Thymus (tissue), 11 donors: ENCODE measurements at regions not wholly inside any gene's neighbourhood (a gene's known extent, or its start where the extent isn't known, plus 50 kb on each side); places are given as distances from the start of the nearest gene placed in this dataset.

Source experiments
- DNase-seq, 9 donors: peaks; one replicate each; pipeline ENCODE4 v3.0.0-alpha.2; 2013; ENCODE audit warnings: low spot score in 9 of 9, low read depth in 6 of 9, missing footprints in 1 of 9
- H3K27ac ChIP-seq, 2 donors: one replicate each; pipeline ENCODE4 v1.5.1; 2013; ENCODE audit warnings: control low read depth in 1 of 2, low read depth in 1 of 2, low read length in 1 of 2, mild to moderate bottlenecking in 1 of 2, moderate library complexity in 1 of 2
- H3K27me3 ChIP-seq, 2 donors: one replicate each; pipeline ENCODE4 v1.5.1; 2013; ENCODE audit warnings: low read length in 1 of 2; ENCODE audit not compliant: control insufficient read depth in 2 of 2, insufficient read depth in 1 of 2
- H3K36me3 ChIP-seq, 2 donors: one replicate each; pipeline ENCODE4 v1.5.1; 2013; ENCODE audit warnings: low read length in 1 of 2, mild to moderate bottlenecking in 1 of 2, moderate library complexity in 1 of 2; ENCODE audit not compliant: control insufficient read depth in 2 of 2, insufficient read depth in 2 of 2
- H3K4me1 ChIP-seq, 2 donors: one replicate each; pipeline ENCODE4 v1.5.1; 2013; ENCODE audit warnings: low read length in 2 of 2; ENCODE audit not compliant: control insufficient read depth in 2 of 2, insufficient read depth in 2 of 2
- H3K4me3 ChIP-seq, 2 donors: one replicate each; pipeline ENCODE4 v1.5.1; 2013; ENCODE audit warnings: low read length in 2 of 2, control low read depth in 1 of 2, mild to moderate bottlenecking in 1 of 2
- H3K9me3 ChIP-seq, 2 donors: one replicate each; pipeline ENCODE4 v1.5.1; 2013; ENCODE audit warnings: low read length in 1 of 2, mild to moderate bottlenecking in 1 of 2; ENCODE audit not compliant: control insufficient read depth in 2 of 2, insufficient read depth in 1 of 2
- WGBS: extraction: QIAGEN DNeasy Blood & Tissue Kit; methylation state at CpG from one replicate; pipeline ENCODE4 v1.1.7; 2013; 5-methylcytosine and 5-hydroxymethylcytosine counted together
- donor health status: healthy.

GRCh38 chr12:24696800-24697199 is 252.1 kb downstream of the BCAT1 start:
- Histone ChIP-seq H3K36me3 (no peaks in the 10 kb centered on the region), H3K9me3 (no peaks in the 10 kb centered on the region), H3K4me1 (no peaks in the 10 kb centered on the region), H3K27ac (no peak overlapping the region), H3K27me3 (no peaks in the 10 kb centered on the region), H3K4me3 (no peak overlapping the region)
- 97% methylated on average over 6 of the region's 6 CpGs for WGBS
- no peak for DNase-seq

DNA sequence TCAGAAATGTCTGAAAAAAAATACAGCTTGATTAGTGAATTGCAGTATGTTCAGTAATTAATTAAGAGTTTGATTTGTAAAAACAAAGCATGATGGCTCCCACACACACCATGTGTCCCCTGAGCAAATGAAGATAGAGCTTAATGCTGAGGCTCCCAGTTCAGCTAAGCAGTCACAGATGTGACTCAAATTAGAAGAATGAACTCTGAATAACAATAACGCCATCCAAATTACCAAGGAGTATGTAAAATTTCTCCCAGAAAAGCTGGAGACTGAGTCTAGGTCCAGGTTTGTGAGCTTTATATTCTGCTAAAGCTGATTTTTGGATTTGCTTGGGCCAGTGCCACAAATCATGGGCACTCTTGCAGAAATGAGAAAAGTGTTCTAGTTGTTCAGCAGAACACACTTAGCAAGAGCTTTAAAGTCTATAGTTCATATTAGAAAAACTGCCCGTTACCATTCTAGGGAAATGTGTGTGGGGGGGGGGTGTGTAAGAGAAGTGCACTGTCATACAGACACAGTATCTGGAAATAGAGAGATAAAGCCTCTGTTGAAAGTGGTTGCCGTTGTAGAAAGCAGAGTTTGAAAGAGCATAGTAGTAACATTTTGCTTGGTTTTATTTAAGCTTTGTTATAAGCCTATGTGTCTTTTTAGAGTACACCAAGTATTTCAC is 253.1 kb downstream of the BCAT1 start:
- Histone ChIP-seq H3K36me3 (no peaks in the 10 kb centered on the region), H3K4me3 (no peak overlapping the region), H3K27ac (no peak overlapping the region), H3K9me3 (no peaks in the 10 kb centered on the region), H3K27me3 (no peaks in the 10 kb centered on the region), H3K4me1 (no peaks in the 10 kb centered on the region)
- DNase-seq = no peak
- WGBS = 83% methylated on average over 3 of the region's 3 CpGs

DNA sequence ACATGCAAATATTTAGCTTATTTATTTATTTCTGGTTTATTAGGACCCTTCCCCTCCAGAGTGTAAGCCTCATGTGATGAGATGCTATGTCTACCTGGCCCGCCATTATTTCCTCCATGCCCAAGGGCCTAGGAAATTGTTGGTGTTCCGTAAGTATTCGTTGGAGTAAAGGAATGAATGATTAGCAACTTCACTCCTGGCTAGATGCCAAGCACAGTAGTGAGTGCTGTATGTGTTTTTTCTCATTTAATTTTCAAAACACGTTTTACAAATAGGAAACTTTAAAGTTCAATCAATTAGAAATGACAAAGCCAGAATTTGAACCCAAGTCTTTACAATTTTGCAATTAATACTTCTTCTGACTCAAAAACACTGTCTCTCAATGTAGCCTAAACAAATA is 253.8 kb downstream of the BCAT1 start:
- Histone ChIP-seq H3K4me3 (no peak overlapping the region), H3K9me3 (no peaks in the 10 kb centered on the region), H3K4me1 (no peaks in the 10 kb centered on the region), H3K27me3 (no peaks in the 10 kb centered on the region), H3K27ac (no peak overlapping the region), H3K36me3 (no peaks in the 10 kb centered on the region)
- WGBS = 99% methylated on average over 4 of the region's 4 CpGs
- no peak for DNase-seq

GRCh38 chr12:24688601-24689000 is 260.3 kb downstream of the BCAT1 start:
- Histone ChIP-seq H3K27me3 (no peaks in the 10 kb centered on the region), H3K9me3 (no peaks in the 10 kb centered on the region), H3K36me3 (no peaks in the 10 kb centered on the region), H3K4me1 (no peaks in the 10 kb centered on the region), H3K27ac (no peak overlapping the region), H3K4me3 (no peak overlapping the region)
- WGBS = 97% methylated on average over 6 of the region's 6 CpGs
- DNase-seq = no peak

DNA sequence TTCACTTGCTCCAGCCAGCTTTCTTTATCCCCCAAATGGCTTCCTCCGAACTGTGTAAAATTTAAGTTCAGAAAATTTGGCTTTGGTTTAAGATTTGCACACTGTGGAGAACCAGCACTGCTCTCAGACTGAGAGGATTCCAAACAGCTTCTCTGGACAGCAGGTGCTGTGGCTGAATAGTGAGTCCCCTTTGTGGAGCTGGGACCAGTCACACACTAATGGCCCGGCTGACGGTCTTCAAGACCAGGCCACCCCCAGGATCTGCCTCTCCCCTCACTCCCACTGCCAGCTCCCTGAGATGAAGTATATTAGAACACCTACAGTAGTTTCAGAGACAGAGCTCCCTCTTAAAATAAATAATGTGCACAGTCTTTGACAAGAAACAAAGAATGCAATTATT is 267.3 kb downstream of the BCAT1 start:
- Histone ChIP-seq H3K27ac (no peak overlapping the region), H3K27me3 (no peaks in the 10 kb centered on the region)
- no peak for DNase-seq

GRCh38 chr12:24679126-24679525 is 269.8 kb downstream of the BCAT1 start:
- no peaks in the 10 kb centered on the region for H3K9me3 ChIP-seq
- WGBS = 95% methylated on average over 3 of the region's 3 CpGs
- H3K27me3 ChIP-seq = no peaks in the 10 kb centered on the region
- no peak overlapping the region for H3K27ac ChIP-seq
- no peaks in the 10 kb centered on the region for H3K4me1 ChIP-seq
- no peaks in the 10 kb centered on the region for H3K36me3 ChIP-seq
- no peak for DNase-seq
- H3K4me3 ChIP-seq = no peak overlapping the region

More for the DNA sequence above, 267.3 kb downstream of the BCAT1 start:
- Histone ChIP-seq H3K36me3 (no peaks in the 10 kb centered on the region), H3K9me3 (no peaks in the 10 kb centered on the region), H3K4me1 (no peaks in the 10 kb centered on the region), H3K4me3 (no peak overlapping the region)
- WGBS = 98% methylated on average over 3 of the region's 3 CpGs

DNA sequence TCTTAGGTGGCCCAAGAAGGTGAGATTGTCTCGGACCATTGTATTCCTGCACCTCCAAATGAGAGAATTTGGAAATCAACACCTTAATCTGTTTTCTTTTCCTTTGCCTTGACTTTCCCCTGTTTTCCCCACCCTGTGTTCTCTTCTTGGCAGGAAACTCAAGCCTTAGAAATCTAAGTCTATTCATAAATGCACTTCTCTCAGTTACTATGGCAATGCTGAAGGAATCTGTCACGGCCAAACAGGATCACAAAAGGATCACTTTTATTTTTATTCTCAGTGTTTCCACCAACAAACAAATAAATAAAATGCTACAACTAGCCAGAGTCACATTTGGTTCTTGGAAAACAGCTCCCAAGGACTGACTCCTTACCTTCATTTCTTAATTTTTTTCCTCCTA is 270.5 kb downstream of the BCAT1 start:
- no peaks in the 10 kb centered on the region for H3K36me3 ChIP-seq
- no peak overlapping the region for H3K27ac ChIP-seq
- no peak overlapping the region for H3K4me3 ChIP-seq
- peaks cover 0 to 3% of the 10 kb centered on the region in 2 donors for H3K9me3 ChIP-seq
- DNase-seq = no peak
- 93% methylated on average over 2 of the region's 2 CpGs for WGBS
- H3K27me3 ChIP-seq = no peaks in the 10 kb centered on the region
- H3K4me1 ChIP-seq = no peaks in the 10 kb centered on the region

DNA sequence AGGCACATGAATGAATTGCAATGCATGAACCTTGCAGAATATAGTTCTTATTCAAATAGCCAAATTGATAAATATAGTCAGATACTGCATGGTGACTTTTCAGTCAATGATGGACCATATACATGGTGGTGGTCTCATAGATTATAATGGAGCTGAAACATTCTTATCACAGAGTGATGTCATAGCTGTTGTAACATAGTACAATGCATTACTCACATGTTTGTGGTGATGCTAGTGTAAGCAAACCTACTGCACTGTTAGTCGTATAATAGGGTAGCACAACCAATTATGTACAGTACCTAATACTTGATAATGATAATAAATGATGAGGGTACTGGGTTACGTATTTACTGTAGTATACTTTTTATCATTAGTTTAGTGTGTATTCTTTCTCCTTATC is 280.3 kb downstream of the BCAT1 start:
- no peak overlapping the region for H3K27ac ChIP-seq
- H3K27me3 ChIP-seq = no peaks in the 10 kb centered on the region
- 95% methylated on average over 2 of the region's 2 CpGs for WGBS
- no peak for DNase-seq
- H3K4me1 ChIP-seq = no peaks in the 10 kb centered on the region
- no peak overlapping the region for H3K4me3 ChIP-seq
- H3K9me3 ChIP-seq = no peaks in the 10 kb centered on the region
- H3K36me3 ChIP-seq = no peaks in the 10 kb centered on the region

GRCh38 chr12:24664161-24664880 is 284.6 kb downstream of the BCAT1 start:
- no peak for DNase-seq
- Histone ChIP-seq H3K9me3 (no peaks in the 10 kb centered on the region), H3K27me3 (no peaks in the 10 kb centered on the region), H3K36me3 (no peaks in the 10 kb centered on the region), H3K4me1 (no peaks in the 10 kb centered on the region), H3K4me3 (no peak overlapping the region), H3K27ac (no peak overlapping the region)
- WGBS = 96% methylated on average over 9 of the region's 9 CpGs
